HG02870 (cell line): ENCODE measurements at regions not wholly inside any gene's neighbourhood (a gene's known extent, or its start where the extent isn't known, plus 50 kb on each side); places are given as distances from the start of the nearest gene placed in this dataset.
A peak's percentile ranks its signal among the peaks of the same experiment; 100 is the strongest.
"Not testable (repeated sequence)": the region's sequence is repeated elsewhere in the genome, so short reads cannot be mapped to it uniquely, and the experiment has no call there.

Source experiments
- ATAC-seq: cut with Tn5 transposase; IDR thresholded peaks from one replicate; pipeline ENCODE4 v1.9.1; 2021; ENCODE audit warnings: mild to moderate bottlenecking, moderate library complexity; ENCODE audit not compliant: unreplicated experiment

DNA sequence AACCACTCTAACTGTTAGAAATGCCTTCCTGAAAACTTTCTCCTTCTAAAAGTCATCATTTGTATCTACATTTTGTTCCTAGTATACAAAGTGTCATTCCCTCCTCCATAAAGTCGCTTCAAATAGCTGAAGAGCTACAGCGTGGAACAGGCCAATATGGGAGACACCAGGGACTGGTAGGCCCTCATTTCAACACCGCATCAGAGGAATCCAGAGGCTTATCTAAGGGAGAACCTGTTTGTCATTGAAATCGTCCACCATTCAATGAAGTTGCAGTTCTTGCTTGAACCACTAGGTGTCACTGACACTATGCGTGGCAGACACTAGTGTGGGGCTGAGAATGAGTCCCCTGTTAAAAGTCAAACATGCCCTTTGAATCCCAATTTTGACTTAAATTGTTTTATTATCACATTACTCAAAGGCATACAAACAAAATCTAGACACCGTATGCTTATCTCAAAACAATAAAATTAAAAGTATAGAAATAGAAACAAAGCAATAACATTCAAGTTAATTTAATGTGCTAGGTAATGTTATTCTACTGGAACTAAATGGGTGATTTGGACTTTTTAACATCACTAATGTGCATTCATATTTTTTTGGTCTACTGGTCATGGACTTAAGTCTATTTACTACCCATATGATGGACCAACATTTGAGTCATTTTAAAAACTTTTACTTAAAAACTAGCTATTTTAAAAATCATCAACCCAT is 182.3 kb downstream of the FCRL5 start:
- ATAC-seq: peak; percentile 58

DNA sequence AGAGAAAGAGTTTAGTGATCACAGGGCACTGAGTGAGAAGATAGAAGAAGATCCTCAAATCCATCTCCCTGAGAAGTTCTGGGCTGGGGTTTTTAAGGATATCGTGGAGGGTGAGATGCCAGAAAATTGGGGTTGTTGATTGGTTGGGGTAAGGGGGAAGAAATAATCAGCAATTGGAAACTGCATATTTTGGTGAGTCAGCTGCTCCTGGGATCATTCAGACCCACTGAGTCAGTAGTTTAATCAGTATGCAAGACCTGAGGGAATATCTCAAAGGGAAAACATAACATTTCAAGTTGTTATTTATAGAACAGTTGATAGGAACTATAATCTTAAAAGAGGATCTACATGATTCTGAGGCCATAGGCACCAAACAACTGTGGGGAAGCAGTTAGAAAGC is 183.4 kb downstream of the FCRL5 start:
- not testable (repeated sequence) for ATAC-seq

- no peak for ATAC-seq
Observed at GRCh38 chr1:157368363-157368762, 184.0 kb downstream of the FCRL5 start.

- ATAC-seq: no peak
Observed at GRCh38 chr1:157367870-157368269, 184.4 kb downstream of the FCRL5 start.

GRCh38 chr1:157367091-157367739 is 185.1 kb downstream of the FCRL5 start:
- no peak for ATAC-seq

- ATAC-seq: no peak
Observed at GRCh38 chr1:157364612-157365011, 187.7 kb downstream of the FCRL5 start.

- ATAC-seq: no peak
Observed at GRCh38 chr1:157363660-157364140, 188.6 kb downstream of the FCRL5 start.

GRCh38 chr1:157360023-157360390 is 192.3 kb downstream of the FCRL5 start:
- ATAC-seq: no peak

- ATAC-seq: no peak
Observed at GRCh38 chr1:157359314-157360022, 192.8 kb downstream of the FCRL5 start.

GRCh38 chr1:157357111-157357510 is 195.2 kb downstream of the FCRL5 start:
- no peak for ATAC-seq

DNA sequence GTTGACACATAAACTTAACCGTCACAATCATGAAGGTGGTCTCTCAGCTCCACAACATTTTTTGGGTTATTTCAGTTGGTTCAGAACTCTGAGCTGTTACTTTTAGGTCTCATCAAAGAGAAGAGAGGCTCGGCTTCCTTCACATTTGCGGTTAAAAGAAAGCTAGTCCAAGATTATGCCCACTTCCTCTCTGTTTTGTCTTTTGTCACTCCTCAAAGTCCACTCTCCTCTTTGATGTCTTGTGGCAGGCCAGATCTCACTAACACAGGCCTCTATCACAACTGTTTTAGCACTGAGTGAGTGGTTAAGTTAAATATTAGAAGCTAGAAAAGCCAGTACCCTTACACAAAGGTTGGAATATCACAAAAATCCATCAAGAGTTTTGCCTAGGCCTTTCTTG is 195.7 kb downstream of the FCRL5 start:
- no peak for ATAC-seq

GRCh38 chr1:157353546-157353945 is 198.8 kb downstream of the FCRL5 start:
- ATAC-seq: no peak

DNA sequence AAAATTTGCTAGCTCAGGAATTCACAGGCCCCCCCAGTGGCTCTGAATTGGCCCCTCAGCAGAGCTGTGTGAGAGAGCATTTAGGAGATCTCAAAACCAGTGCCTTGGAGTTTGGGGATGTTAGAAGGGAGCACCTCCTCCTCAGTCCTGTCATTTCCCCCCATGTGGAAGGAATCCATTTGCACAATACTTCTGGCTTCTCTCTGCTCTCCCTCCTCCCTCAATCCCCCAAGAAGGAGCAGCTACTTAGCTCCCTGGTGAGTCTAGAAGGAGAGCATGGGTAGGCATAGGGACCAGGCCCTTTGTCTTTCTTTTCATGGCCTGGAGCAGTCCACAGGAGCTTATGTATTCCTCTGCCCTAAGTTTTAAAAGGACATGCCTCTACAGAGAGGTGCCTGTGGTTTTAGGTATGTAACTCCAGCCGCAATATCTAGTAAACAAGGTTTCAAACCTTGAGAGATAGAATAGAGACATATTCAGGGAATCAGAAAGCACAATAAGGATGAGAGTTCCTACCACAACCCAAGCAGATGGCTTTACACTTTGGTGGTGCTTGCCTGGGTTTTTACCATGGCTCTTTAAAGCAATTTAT is 199.4 kb downstream of the FCRL5 start:
- no peak for ATAC-seq

DNA sequence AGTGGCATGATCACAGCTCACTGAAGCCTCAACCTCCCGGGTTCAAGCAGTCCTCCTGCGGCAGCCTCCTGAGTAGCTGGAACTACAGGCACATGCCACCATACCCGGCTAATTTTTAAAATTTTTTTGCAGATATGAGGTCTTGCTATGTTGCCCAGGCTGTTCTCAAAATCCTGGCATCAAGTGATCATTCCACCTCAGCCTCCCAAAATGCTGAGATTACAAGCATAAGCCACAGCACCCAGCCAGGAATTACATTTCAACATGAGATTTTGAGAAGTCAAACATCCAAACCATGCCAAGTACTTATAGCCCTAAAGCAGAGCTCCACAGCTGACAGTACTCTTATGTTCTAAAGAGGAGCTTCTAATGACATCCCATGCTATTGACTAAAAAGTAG is 200.1 kb downstream of the FCRL5 start:
- no peak for ATAC-seq

DNA sequence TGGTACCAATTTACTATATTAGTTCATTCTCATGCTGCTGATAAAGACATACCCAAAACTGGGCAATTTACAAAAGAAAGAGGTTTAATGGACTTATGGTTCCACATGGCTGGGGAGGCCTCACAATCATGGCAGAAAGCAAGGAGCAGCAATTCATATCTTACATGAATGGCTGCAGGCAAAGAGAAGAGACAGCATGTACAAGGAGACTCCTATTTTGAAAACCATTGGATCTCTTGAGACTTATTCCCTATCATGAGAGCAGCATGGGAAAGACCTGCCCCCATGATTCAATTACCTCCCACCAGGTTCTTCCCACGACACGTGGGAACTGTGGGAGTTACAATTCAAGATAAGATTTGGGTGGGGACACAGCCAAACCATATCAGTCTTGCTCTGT is 200.5 kb downstream of the FCRL5 start:
- not testable (repeated sequence) for ATAC-seq

GRCh38 chr1:157348538-157349480 is 203.5 kb downstream of the FCRL5 start:
- no peak for ATAC-seq

DNA sequence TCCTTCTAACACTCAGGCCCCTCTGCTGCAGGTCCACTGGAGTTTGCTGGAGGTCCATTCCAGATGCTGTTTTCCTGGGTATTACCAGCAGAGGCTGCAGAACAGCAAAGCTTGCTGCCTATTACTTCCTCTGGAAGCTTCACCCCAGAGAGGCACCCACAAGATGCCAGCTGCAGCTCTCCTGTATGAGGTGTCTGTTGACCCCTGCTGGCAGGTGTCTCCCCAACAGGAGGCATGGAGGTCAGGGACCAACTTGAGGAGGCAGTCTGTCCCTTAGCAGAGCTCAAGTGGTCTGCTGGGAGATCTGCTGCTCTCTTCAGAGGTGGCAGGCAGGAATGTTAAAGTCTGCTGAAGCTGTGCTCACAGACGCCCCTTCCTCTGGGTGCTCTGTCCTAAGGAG is 204.8 kb downstream of the FCRL5 start:
- ATAC-seq: no peak

- ATAC-seq: not testable (repeated sequence)
Observed at GRCh38 chr1:157337785-157338184, 199.6 kb upstream of the ETV3 start.

DNA sequence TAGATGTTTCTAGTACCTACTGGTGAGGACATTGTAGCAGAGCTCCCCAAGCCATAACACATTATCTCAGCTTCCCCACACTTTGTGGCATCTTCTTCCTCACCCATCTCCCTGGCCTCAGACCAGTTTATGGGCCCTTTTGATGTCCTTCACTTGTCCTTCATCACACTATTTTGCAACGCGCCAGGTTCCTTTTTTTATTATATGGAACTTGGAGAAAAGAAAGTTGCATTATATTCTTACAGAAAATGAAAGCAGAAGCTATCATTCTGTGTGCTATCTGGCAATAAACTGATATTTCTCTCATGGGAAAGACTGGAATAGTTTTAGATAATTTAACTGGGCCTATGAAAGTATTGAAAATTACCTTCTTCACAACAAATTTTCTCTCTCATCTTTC is 196.9 kb upstream of the ETV3 start:
- no peak for ATAC-seq

- no peak for ATAC-seq
Observed at GRCh38 chr1:157334041-157334440, 195.8 kb upstream of the ETV3 start.
